ENCODE measurements at regions not wholly inside any gene's neighbourhood (a gene's known extent, or its start where the extent isn't known, plus 50 kb on each side); places are given as distances from the start of the nearest gene placed in this dataset.
A peak's percentile ranks its signal among the peaks of the same experiment; 100 is the strongest.

- no peak for DNase-seq
- Mint-ChIP-seq H3K4me1 (ENCODE audit: low read depth, unreplicated experiment) (no peaks in the 10 kb centered on the region), H3K36me3 (ENCODE audit: insufficient read depth, unreplicated experiment) (no peaks in the 10 kb centered on the region), H3K4me3 (ENCODE audit: low read depth, unreplicated experiment) (no peak overlapping the region), H3K27ac (ENCODE audit: unreplicated experiment) (no peak overlapping the region), H3K9me3 (ENCODE audit: low read depth, unreplicated experiment) (no peaks in the 10 kb centered on the region), H3K27me3 (ENCODE audit: unreplicated experiment) (no peaks in the 10 kb centered on the region)
- no TSS peak for BruUV-seq (replicated peaks)
- intact Hi-C loops (cut with micrococcal nuclease; ENCODE audit: unreplicated experiment), result no loop called here
- CTCF ChIA-PET, result interaction anchor here (0.5 kb wide), 1 partner anchor 289 kb away, joined by 3 read pairs; no protein-coding TSS in a partner anchor
- TF ChIP-seq, protein P1, sequence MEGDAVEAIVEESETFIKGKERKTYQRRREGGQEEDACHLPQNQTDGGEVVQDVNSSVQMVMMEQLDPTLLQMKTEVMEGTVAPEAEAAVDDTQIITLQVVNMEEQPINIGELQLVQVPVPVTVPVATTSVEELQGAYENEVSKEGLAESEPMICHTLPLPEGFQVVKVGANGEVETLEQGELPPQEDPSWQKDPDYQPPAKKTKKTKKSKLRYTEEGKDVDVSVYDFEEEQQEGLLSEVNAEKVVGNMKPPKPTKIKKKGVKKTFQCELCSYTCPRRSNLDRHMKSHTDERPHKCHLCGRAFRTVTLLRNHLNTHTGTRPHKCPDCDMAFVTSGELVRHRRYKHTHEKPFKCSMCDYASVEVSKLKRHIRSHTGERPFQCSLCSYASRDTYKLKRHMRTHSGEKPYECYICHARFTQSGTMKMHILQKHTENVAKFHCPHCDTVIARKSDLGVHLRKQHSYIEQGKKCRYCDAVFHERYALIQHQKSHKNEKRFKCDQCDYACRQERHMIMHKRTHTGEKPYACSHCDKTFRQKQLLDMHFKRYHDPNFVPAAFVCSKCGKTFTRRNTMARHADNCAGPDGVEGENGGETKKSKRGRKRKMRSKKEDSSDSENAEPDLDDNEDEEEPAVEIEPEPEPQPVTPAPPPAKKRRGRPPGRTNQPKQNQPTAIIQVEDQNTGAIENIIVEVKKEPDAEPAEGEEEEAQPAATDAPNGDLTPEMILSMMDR (IDR thresholded peaks at IDR 0.05; ENCODE audit: unreplicated experiment), result no peak
These were observed 83.0 kb downstream of the RSL24D1 start for GRCh38 chr15:55113736-55114135.

DNA sequence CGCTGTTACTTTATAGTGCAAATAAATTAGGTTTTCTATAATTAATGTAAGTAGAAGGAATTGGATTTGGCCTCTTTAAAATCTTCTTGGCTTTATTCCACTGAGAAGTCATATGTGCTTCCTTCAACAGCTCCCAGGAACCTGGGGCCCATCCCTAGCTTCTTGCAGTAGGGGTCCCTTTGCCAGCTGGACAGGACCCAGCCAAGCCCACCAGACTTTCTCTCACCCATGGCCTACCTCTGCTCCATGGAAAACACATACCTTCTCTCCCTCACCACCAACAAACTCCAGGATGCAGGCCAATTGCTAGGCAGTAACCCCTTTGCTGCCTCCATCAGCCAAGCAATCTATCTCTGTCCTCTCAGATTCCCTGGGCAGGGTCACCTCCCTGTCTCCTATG is 84.0 kb downstream of the RSL24D1 start:
- H3K4me1 Mint-ChIP-seq (ENCODE audit: low read depth, unreplicated experiment), result no peaks in the 10 kb centered on the region
- BruUV-seq (replicated peaks), result no TSS peak
- H3K9me3 Mint-ChIP-seq (ENCODE audit: low read depth, unreplicated experiment), result no peaks in the 10 kb centered on the region
- H3K36me3 Mint-ChIP-seq (ENCODE audit: insufficient read depth, unreplicated experiment), result no peaks in the 10 kb centered on the region
- CTCF ChIA-PET, result no interaction called here
- H3K4me3 Mint-ChIP-seq (ENCODE audit: low read depth, unreplicated experiment), result no peak overlapping the region
- TF ChIP-seq, protein P1 (IDR thresholded peaks at IDR 0.05; ENCODE audit: unreplicated experiment), result no peak
- intact Hi-C loops (cut with micrococcal nuclease; ENCODE audit: unreplicated experiment), result no loop called here
- no peak overlapping the region for H3K27ac Mint-ChIP-seq (ENCODE audit: unreplicated experiment)
- H3K27me3 Mint-ChIP-seq (ENCODE audit: unreplicated experiment), result no peaks in the 10 kb centered on the region
- DNase-seq, result no peak

GRCh38 chr15:55110446-55110845 is 86.3 kb downstream of the RSL24D1 start:
- Mint-ChIP-seq H3K9me3 (ENCODE audit: low read depth, unreplicated experiment) (no peaks in the 10 kb centered on the region), H3K4me3 (ENCODE audit: low read depth, unreplicated experiment) (no peak overlapping the region), H3K4me1 (ENCODE audit: low read depth, unreplicated experiment) (no peaks in the 10 kb centered on the region), H3K27ac (ENCODE audit: unreplicated experiment) (no peak overlapping the region), H3K27me3 (ENCODE audit: unreplicated experiment) (peaks cover 3% of the 10 kb centered on the region), H3K36me3 (ENCODE audit: insufficient read depth, unreplicated experiment) (no peaks in the 10 kb centered on the region)
- DNase-seq, result peak; percentile 5
- TF ChIP-seq, protein P1 (IDR thresholded peaks at IDR 0.05; ENCODE audit: unreplicated experiment), result no peak
- CTCF ChIA-PET, result no interaction called here
- no TSS peak for BruUV-seq (replicated peaks)
- intact Hi-C loops (cut with micrococcal nuclease; ENCODE audit: unreplicated experiment), result no loop called here

DNA sequence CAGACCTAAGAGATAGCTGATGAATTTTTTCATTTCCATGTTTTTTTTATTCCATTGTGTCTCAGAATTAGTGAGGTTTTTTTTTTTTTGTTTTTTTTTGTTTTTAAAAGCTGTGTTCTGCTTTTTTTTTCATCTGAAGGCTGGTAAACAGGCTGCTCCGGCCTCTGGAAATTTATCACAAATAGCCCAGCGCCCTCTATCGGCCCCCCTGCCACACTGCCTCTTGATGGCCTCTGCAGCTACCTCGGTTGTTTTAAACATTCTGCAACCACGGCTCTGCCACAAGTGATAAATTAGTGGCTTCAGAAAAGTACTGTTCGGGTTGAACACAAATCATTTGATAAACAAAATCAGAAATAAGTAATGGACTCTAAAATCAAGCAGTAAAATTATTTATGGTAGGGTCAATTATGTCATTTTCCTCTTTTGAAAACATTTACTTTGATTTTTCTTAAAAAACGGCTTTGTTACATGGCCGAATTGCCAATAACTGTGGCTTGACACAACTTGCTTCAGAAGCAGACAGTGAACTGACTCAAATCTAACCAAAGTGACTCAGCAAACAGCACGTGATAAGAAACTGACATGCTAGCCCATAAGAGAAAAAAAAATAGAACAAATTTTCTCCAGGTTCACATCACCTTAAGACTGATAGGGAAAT is 87.8 kb downstream of the RSL24D1 start:
- CTCF ChIA-PET, result interaction anchor here (0.6 to 1.6 kb wide), 6 partner anchors 411 to 1297 kb away, joined by 3 to 4 read pairs (median 4); no protein-coding TSS in a partner anchor
- intact Hi-C loops (cut with micrococcal nuclease; ENCODE audit: unreplicated experiment), result loop anchor here (1.0 to 10.0 kb wide), 5 partner anchors 64 to 1294 kb away; partner anchors contain the start of gene UNC13C
- Mint-ChIP-seq H3K4me3 (ENCODE audit: low read depth, unreplicated experiment) (no peak overlapping the region), H3K4me1 (ENCODE audit: low read depth, unreplicated experiment) (no peaks in the 10 kb centered on the region), H3K9me3 (ENCODE audit: low read depth, unreplicated experiment) (no peaks in the 10 kb centered on the region), H3K27me3 (ENCODE audit: unreplicated experiment) (peaks cover 10% of the 10 kb centered on the region), H3K27ac (ENCODE audit: unreplicated experiment) (no peak overlapping the region), H3K36me3 (ENCODE audit: insufficient read depth, unreplicated experiment) (no peaks in the 10 kb centered on the region)
- BruUV-seq (replicated peaks), result no TSS peak
- TF ChIP-seq, protein P1 (IDR thresholded peaks at IDR 0.05; ENCODE audit: unreplicated experiment), result peak; percentile 82
- peak; percentile 82 for DNase-seq

All from Calu3 (cell line).